GM19467 (cell line): ENCODE measurements at regions not wholly inside any gene's neighbourhood (a gene's known extent, or its start where the extent isn't known, plus 50 kb on each side); places are given as distances from the start of the nearest gene placed in this dataset.
"Not testable (repeated sequence)": the region's sequence is repeated elsewhere in the genome, so short reads cannot be mapped to it uniquely, and the experiment has no call there.

Experiments
- ATAC-seq: cut with Tn5 transposase; IDR thresholded peaks from one replicate; pipeline ENCODE4 v1.9.1; 2021; ENCODE audit warnings: mild to moderate bottlenecking, moderate library complexity; ENCODE audit not compliant: unreplicated experiment

GRCh38 chr3:174336784-174337183 is 522.4 kb upstream of the NAALADL2 start:
- ATAC-seq, result no peak

- no peak for ATAC-seq
Observed at GRCh38 chr3:174337227-174337626, 521.9 kb upstream of the NAALADL2 start.

- no peak for ATAC-seq
Observed at GRCh38 chr3:174340624-174341587, 518.2 kb upstream of the NAALADL2 start.

DNA sequence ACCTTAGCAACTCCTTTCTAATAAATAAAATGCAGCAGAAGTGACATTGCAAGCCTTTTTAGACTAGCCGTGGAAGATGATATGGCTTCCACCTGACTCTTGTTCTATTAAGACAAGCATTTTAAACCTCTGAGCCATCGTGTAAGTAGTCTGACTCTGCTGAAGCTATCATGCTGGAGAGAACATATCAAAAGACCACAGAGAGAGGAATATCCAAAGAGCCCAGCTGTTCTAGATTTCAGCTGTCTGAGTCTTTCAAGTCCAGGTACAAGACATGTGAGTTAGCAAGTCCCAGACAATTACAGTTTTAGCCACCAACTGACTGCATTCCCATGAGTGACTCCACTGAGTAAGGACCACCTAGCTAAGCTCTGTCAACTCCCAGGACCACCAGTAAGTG is 517.0 kb upstream of the NAALADL2 start:
- ATAC-seq, result no peak

DNA sequence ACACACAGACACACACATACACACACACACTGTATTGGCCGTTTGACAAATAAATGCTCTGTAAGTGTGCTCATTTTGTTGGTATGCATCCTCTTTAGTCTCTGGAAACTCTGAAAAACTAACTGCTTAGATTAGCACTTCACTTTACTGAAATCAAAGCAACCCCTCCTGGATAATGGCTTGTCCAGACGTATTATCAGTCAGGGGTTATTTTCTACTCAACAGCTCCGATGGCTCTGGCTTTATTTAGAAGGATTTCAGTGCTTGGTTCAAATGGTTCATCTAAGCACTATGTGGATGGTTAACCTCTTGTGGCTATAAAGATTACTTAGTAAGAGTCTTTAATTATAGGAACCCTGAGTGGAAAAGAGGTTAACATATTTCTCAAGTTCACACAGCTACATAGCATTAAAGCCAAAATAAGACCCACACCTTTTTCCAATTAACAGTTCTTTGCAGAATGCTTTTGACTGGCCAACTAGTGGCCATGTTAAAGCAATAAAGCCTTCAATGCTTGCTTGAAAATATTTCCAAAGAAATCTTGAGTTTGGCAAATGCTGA is 516.1 kb upstream of the NAALADL2 start:
- no peak for ATAC-seq

GRCh38 chr3:174346141-174346540 is 513.0 kb upstream of the NAALADL2 start:
- ATAC-seq, result no peak

GRCh38 chr3:174346571-174346970 is 512.6 kb upstream of the NAALADL2 start:
- ATAC-seq, result no peak

- ATAC-seq, result no peak
Observed at GRCh38 chr3:174347474-174348138, 511.5 kb upstream of the NAALADL2 start.

DNA sequence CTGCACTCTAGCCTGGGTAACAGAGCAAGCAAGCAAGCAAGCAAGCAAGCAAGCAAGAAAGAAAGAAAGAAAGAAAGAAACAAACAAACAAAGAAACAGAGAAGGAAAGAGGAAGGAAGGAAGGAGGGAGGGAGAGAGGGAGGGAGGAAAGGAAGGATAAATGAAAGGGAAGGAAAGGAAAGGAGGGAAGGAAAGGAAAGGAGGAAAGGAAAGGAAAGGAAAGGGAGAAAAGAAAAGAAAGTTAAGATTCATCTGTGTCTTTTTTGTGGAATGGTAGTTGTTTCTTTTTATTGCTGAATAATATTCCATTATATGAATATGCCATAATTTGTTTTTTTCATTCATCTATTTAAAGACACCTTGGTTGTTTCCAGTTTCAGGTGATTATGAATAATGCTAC is 506.9 kb upstream of the NAALADL2 start:
- no peak for ATAC-seq

- ATAC-seq, result no peak
Observed at GRCh38 chr3:174355505-174355904, 503.6 kb upstream of the NAALADL2 start.

- no peak for ATAC-seq
Observed at GRCh38 chr3:174356596-174356995, 502.5 kb upstream of the NAALADL2 start.

DNA sequence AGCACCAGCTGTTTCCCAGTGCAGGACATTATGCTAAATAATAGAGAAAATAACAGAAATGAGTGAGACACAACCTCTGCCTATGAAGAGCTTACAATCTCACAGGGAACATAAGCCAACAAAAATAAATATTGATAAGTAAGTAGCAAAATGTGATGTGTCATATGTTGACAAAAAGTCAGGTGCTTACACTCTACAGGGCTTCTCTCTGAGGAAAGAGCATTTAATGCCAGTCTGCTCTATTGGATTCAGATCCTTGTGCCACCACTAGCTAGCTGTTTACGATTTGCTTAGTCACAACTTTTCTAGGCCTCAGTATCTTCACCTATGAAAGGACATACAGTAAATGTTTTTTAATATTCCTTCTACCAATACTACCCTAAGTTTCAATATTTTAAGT is 500.9 kb upstream of the NAALADL2 start:
- ATAC-seq, result no peak

DNA sequence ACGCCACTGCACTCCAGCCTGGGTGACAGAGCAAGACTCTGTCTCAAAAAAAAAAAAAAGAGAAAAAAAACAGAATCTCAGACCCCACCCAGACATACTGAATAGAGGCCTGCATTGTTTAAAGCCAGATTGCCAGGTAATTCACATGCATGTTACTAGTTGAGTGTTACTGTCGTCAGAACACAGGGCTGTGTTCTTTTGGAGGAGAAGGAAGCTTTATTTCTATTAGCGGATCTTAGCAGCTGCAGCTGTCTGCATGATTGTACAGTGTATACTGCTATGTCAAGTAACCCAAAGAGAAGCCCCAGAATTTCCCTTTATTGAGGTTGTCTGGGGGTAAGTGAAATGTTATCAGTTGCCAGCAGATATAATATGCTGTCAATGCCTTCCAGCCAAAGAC is 496.6 kb upstream of the NAALADL2 start:
- no peak for ATAC-seq

DNA sequence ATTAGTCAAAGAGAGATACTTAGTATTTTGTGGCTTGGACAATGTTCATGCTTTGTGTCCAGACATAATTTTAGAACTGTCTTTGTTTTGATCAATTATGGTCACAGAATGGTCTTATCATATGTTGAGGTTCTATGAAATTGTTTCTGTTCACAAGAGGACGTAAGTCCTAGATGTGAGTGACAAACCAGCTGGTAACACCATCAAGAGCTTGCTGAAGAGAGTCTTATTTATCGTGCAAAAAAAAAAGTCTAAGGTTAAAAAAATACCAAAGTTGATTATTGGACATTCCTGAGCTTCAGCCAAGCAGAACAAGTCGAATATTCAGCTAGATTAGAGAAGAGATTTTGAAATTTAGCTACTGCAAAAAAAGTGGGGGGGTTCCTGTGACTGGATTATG is 495.9 kb upstream of the NAALADL2 start:
- no peak for ATAC-seq

GRCh38 chr3:174365796-174366195 is 493.3 kb upstream of the NAALADL2 start:
- ATAC-seq, result no peak

DNA sequence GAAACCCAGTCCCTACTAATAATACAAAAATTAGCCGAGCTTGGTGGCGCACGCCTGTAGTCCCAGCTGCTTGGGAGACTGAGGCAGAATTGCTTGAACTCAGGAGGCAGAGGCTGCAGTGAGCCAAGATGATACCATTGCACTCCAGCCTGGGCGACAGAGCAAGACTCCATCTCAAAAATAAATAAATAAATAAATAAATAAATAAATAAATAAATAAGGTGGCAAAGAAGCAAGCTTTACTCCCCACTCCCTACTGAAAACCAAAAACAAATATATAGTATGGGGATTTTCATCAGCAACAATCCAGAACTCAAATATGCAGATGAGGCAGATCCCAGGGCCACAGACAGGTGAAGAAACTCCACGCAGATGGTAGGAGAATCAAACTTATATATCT is 492.2 kb upstream of the NAALADL2 start:
- ATAC-seq, result not testable (repeated sequence)

- ATAC-seq, result no peak
Observed at GRCh38 chr3:174376346-174376745, 482.8 kb upstream of the NAALADL2 start.

GRCh38 chr3:174377096-174377495 is 482.0 kb upstream of the NAALADL2 start:
- no peak for ATAC-seq

DNA sequence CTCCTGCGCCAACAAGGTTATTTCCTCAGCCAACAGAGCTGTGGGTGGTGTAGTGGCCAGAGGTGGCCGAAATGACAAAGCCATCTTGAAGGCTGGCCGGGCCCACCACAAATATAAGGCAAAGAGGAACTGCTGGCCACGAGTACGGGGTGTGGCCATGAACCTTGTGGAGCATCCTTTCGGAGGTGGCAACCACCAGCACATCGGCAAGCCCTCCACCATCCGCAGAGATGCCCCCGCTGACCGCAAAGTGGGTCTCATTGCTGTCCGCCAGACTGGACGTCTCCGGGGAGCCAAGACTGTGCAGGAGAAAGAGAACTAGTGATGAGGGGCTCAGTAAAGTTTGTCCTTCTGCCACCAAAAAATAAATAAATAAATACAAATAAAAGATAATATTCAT is 481.4 kb upstream of the NAALADL2 start:
- no peak for ATAC-seq

DNA sequence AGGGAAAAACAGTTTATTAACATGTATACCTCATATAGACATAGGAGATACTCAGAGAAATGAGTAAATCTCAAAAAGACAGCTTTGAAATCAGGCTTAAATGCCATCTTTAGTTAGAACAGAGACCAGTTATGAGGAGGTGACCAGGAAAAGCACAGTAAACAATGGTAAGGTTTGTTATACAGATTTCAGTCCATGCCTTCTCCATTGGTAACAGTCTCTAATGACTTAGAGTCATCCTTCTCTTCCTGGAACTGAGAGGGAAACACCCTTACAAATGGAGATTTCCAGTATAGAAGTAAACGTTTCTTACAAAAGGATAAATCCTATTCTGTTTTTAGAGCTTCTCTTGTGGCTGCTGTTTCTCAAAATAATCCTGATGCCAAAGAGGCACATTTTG is 476.3 kb upstream of the NAALADL2 start:
- ATAC-seq, result no peak

DNA sequence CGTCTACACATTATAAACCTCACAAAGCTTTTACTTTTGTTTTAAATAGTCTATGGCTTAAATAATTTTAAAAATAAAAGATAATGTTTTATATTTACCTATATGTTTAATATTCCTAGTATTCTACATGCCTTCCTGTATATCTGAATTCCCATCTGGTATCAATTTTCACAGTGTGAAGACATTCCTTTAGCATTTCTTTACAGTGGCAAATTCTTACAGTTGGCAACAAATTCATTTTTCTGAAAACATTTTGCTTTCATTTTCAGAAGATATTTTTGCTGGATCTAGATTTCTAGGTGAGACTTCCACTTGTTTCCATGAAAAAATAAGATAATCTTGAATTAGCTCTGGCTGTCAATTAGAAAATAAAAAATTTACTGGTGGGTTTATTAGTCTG is 471.4 kb upstream of the NAALADL2 start:
- no peak for ATAC-seq

DNA sequence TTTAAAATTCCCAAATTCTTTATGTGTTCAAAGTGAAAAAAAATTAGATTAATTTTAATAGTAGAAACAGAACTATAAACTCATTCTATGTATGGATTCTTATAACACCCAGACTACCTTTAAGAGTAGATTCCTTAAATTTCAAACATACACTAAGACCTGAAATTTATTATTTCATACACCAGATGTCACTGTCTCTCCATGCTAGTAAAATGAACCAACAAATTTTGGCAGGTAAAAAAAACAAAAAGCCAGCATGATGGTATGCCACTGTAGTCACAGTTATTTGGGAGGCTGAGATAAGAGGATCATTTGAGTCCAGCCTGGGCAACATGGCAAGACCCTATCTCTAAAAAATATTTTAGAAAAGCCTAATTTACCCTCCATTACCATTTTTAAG is 461.3 kb upstream of the NAALADL2 start:
- ATAC-seq, result no peak
